PFSK-1 (cell line): ENCODE measurements at regions not wholly inside any gene's neighbourhood (a gene's known extent, or its start where the extent isn't known, plus 50 kb on each side); places are given as distances from the start of the nearest gene placed in this dataset.

ENCODE experiments used
- FOXP2 ChIP-seq: optimal IDR thresholded peaks from 2 replicates; pipeline ENCODE3; 2011; ENCODE audit warnings: borderline replicate concordance, control low read depth, inconsistent platforms; ENCODE audit not compliant: insufficient read depth; ENCODE audit errors: extremely low read length, extremely low read depth
- POLR2AphosphoS5 ChIP-seq: IDR thresholded peaks from 2 replicates; pipeline ENCODE4 v1.6.1; 2012; ENCODE audit warnings: low read depth, mild to moderate bottlenecking, control low read depth, low read length, moderate library complexity
- SIN3A ChIP-seq: IDR thresholded peaks from 2 replicates; pipeline ENCODE4 v1.6.1; 2012; ENCODE audit warnings: mild to moderate bottlenecking, low read length, moderate library complexity, borderline replicate concordance; ENCODE audit not compliant: insufficient read depth
- TAF1 ChIP-seq: IDR thresholded peaks from 2 replicates; pipeline ENCODE4 v1.6.1; 2012; ENCODE audit warnings: low read length, control low read depth, borderline replicate concordance; ENCODE audit not compliant: insufficient read depth
- TF ChIP-seq, protein P1 (sequence below), 2 experiments: IDR thresholded peaks; 2 replicates each; pipeline versions ENCODE4 v1.6.1 to v1.8.0; 2011 to 2012; ENCODE audit warnings: low read depth in 2 of 2, low read length in 2 of 2, control low read depth in 1 of 2, inconsistent platforms in 1 of 2, mild to moderate bottlenecking in 1 of 2, moderate library complexity in 1 of 2; ENCODE audit not compliant: insufficient read depth in 1 of 2

DNA sequence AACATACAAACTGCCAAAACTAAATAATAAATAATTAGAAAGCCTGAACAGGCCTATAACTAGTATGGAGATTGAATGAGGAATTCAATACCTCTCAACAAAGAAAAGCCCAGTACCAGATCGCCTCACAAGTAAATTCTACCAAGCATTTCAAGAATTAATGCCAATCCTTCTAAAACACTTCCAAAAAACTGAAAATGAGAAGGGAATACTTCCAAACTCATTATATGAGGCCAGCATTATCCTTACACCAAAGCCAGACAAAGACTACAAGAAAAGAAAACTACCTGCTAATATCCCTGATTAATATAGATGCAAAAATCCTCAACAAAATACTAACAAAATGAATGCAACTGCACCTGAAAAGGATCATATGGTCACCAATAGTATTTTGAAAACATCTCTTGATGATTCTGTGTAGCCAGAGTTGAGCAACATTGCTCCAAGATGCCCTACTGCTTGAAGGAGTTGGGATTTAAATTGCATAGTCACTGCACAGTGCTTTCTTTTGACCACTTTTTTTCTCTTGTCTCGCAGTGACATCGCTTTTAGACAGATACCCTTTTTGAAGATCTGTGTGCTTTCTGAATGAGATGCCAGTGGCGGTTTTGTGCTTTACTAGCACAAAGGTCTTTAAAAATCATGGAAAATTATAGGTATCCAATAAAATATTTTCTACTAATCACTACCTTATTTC lies 487.2 kb upstream of the RASGRP1 start:
- TF ChIP-seq, protein P1, sequence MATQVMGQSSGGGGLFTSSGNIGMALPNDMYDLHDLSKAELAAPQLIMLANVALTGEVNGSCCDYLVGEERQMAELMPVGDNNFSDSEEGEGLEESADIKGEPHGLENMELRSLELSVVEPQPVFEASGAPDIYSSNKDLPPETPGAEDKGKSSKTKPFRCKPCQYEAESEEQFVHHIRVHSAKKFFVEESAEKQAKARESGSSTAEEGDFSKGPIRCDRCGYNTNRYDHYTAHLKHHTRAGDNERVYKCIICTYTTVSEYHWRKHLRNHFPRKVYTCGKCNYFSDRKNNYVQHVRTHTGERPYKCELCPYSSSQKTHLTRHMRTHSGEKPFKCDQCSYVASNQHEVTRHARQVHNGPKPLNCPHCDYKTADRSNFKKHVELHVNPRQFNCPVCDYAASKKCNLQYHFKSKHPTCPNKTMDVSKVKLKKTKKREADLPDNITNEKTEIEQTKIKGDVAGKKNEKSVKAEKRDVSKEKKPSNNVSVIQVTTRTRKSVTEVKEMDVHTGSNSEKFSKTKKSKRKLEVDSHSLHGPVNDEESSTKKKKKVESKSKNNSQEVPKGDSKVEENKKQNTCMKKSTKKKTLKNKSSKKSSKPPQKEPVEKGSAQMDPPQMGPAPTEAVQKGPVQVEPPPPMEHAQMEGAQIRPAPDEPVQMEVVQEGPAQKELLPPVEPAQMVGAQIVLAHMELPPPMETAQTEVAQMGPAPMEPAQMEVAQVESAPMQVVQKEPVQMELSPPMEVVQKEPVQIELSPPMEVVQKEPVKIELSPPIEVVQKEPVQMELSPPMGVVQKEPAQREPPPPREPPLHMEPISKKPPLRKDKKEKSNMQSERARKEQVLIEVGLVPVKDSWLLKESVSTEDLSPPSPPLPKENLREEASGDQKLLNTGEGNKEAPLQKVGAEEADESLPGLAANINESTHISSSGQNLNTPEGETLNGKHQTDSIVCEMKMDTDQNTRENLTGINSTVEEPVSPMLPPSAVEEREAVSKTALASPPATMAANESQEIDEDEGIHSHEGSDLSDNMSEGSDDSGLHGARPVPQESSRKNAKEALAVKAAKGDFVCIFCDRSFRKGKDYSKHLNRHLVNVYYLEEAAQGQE (IDR thresholded peaks at IDR 0.05; ENCODE audit: insufficient read depth in 1 of 2, low read depth in 2 of 2, low read length in 2 of 2): no peak
- TF ChIP-seq FOXP2: no peak
- TF ChIP-seq TAF1: no peak
- no peak for TF ChIP-seq POLR2AphosphoS5
- TF ChIP-seq SIN3A: no peak

- no peak for TF ChIP-seq TAF1
- no peak for TF ChIP-seq FOXP2
- no peak for TF ChIP-seq POLR2AphosphoS5
- no peak for TF ChIP-seq SIN3A
- TF ChIP-seq, protein P1 (IDR thresholded peaks at IDR 0.05; ENCODE audit: insufficient read depth in 1 of 2, low read depth in 2 of 2, low read length in 2 of 2): no peak
Observed at GRCh38 chr15:39052323-39052705, 487.7 kb upstream of the RASGRP1 start.

- TF ChIP-seq SIN3A: no peak
- TF ChIP-seq, protein P1 (IDR thresholded peaks at IDR 0.05; ENCODE audit: insufficient read depth in 1 of 2, low read depth in 2 of 2, low read length in 2 of 2): no peak
- TF ChIP-seq POLR2AphosphoS5: no peak
- TF ChIP-seq TAF1: no peak
- no peak for TF ChIP-seq FOXP2
Observed at GRCh38 chr15:39053480-39053879, 488.9 kb upstream of the RASGRP1 start.

DNA sequence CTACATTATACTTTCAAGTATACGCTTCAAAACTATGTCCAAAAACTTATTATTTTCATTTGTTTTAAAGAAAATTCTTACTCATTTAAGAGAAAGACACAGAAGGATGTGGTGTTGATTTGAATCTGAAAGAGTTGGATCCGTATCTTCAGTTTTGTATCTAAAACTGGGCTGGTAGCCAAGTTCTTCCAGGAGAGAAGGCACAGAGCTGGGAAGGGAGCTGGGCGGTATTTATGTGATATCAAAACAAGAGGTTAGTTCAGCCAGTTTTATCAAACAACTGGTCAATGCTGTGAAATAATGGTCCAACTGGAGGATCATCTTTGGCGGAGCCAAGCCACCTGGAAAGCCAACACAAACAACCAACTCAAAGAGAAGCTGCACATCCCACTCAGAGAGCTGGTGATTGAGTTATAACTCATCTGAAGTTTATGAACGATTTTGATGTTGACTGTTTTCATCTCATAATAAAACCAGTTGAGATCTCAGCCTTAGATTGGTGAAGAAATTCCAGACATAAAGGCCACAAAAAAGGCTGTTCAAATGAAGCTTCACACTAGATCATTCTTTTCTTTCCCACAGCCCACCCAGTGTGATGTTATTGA lies 489.6 kb upstream of the RASGRP1 start:
- TF ChIP-seq TAF1: no peak
- no peak for TF ChIP-seq FOXP2
- no peak for TF ChIP-seq SIN3A
- TF ChIP-seq, protein P1 (IDR thresholded peaks at IDR 0.05; ENCODE audit: insufficient read depth in 1 of 2, low read depth in 2 of 2, low read length in 2 of 2): no peak
- TF ChIP-seq POLR2AphosphoS5: no peak
